Body of pancreas (tissue), 4 donors: ENCODE measurements at regions not wholly inside any gene's neighbourhood (a gene's known extent, or its start where the extent isn't known, plus 50 kb on each side); places are given as distances from the start of the nearest gene placed in this dataset.

Experiments used
- ATAC-seq: fragments of 150-250 bp; one replicate; pipeline ENCODE4 v1.9.1; 2016
- DNase-seq, 4 donors: peaks; one replicate each; pipeline ENCODE4 v3.0.0-alpha.2; 2019
- H3K27ac ChIP-seq, 4 donors: fragments of 200-600 bp; sonication (generic); 1 replicate in 3 of 4; 2 replicates in 1 of 4; pipeline versions ENCODE4 v1.5.1 to v1.6.1; 2016 to 2019; ENCODE audit warnings: mild to moderate bottlenecking in 1 of 4, mixed read lengths in 1 of 4, moderate library complexity in 1 of 4
- H3K27me3 ChIP-seq, 2 donors: fragments of 200-600 bp; sonication (generic); one replicate each; pipeline ENCODE4 v1.6.0; 2016; ENCODE audit warnings: mild to moderate bottlenecking in 1 of 2
- H3K36me3 ChIP-seq, 2 donors: fragments of 200-600 bp; sonication (generic); replicated peaks in 1 of 2; 2 replicates each; pipeline ENCODE4 v1.5.1; 2016; ENCODE audit warnings: low read depth in 2 of 2; ENCODE audit not compliant: insufficient read depth in 1 of 2
- H3K4me1 ChIP-seq: fragments of 200-600 bp; sonication (generic); one replicate; pipeline ENCODE4 v1.6.0; 2016
- H3K4me3 ChIP-seq, 2 donors: fragments of 200-600 bp; sonication (generic); 1 replicate in 1 of 2; 2 replicates in 1 of 2; pipeline ENCODE4 v1.5.1; 2016 to 2019
- H3K9me3 ChIP-seq, 3 donors: fragments of 200-600 bp; sonication (generic); 1 replicate in 2 of 3; 2 replicates in 1 of 3; pipeline ENCODE4 v1.5.1; 2016
- POLR2A ChIP-seq, 3 donors: fragments of 450-650 bp; IDR thresholded peaks; one replicate each; pipeline ENCODE4 v1.6.1; 2016; ENCODE audit warnings: antibody characterized with exemption in 3 of 3, mild to moderate bottlenecking in 2 of 3
- WGBS, 2 donors: methylation state at CpG; one replicate each; pipeline ENCODE4 v1.1.5; 2017; 5-methylcytosine and 5-hydroxymethylcytosine counted together
- intact Hi-C: fragments of 100-400 bp; cut with DNase I; formaldehyde crosslinking; loops from one replicate; pipeline ENCODE4 v1.15.1; 2023
- TF ChIP-seq, protein P1 (sequence below), 7 experiments: fragments of 450-650 bp in 4 of 7; fragments of 200-600 bp in 3 of 7; sonication (generic) in 3 of 7; IDR thresholded peaks; one replicate each; pipeline ENCODE4 v1.5.1; 2016 to 2019; ENCODE audit warnings: antibody characterized with exemption in 7 of 7

DNA sequence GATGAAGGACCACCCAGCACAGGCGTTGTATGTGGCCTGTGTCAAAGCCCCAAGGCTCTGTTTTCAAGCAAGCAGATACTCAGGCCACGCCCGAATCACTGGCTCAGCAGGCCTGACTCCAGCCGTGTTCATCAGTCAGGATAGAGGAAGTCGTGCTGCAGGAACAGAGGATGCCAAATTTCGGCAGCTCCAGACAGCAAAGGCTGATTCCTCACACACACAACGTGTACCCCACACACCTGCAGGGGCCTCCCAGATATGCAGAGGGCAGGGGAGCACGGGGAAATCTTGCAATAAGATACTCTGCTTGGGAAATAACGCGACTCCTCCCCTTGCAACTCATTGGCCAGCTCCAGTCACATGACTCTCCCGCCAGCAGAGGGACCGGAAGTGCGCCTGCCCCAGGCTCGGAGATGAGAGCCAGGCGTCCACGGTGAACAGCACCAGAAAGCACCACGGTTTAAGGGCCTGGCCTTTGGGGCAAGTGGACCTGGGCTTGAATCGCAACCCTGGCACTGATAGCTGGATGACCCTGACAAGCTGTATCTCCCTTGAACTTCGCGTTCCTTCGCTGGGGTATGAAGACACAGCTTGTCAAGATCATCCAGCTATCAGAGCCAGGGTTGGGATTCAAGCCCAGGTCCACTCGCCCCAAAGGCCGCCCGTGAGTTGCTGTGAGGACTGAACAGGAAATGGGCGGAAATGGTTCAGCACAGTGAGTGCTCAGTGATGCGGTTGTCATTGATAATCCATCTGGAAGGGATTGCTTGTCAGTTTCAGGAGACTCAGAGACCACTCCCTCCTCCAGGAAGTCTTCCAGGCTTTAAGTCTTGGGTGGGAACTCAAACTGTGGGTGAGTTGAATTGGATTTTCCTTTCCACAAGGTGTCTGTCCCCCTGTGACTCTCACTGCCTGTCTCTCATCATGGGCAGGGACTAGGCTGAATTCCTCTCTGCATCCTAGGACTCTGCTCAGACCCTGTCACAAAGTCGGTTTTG lies 88.5 kb downstream of the MYEOV start:
- TF ChIP-seq, protein P1, sequence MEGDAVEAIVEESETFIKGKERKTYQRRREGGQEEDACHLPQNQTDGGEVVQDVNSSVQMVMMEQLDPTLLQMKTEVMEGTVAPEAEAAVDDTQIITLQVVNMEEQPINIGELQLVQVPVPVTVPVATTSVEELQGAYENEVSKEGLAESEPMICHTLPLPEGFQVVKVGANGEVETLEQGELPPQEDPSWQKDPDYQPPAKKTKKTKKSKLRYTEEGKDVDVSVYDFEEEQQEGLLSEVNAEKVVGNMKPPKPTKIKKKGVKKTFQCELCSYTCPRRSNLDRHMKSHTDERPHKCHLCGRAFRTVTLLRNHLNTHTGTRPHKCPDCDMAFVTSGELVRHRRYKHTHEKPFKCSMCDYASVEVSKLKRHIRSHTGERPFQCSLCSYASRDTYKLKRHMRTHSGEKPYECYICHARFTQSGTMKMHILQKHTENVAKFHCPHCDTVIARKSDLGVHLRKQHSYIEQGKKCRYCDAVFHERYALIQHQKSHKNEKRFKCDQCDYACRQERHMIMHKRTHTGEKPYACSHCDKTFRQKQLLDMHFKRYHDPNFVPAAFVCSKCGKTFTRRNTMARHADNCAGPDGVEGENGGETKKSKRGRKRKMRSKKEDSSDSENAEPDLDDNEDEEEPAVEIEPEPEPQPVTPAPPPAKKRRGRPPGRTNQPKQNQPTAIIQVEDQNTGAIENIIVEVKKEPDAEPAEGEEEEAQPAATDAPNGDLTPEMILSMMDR (IDR thresholded peaks at IDR 0.05) = no peak
- no peak overlapping the region for H3K27ac ChIP-seq
- 85 to 97% methylated on average over 11 to 27 of the region's 27 CpGs for WGBS, 2 donors
- no peaks in the 10 kb centered on the region for H3K9me3 ChIP-seq
- no peaks in the 10 kb centered on the region for H3K27me3 ChIP-seq
- ATAC-seq (peak; percentile 45), DNase-seq (peak in 3 of 4 donors; percentile 12 to 34 (median 29))
- H3K4me3 ChIP-seq = no peak overlapping the region
- H3K4me1 ChIP-seq = no peaks in the 10 kb centered on the region
- intact Hi-C loops = no loop called here
- H3K36me3 ChIP-seq = no peaks in the 10 kb centered on the region

DNA sequence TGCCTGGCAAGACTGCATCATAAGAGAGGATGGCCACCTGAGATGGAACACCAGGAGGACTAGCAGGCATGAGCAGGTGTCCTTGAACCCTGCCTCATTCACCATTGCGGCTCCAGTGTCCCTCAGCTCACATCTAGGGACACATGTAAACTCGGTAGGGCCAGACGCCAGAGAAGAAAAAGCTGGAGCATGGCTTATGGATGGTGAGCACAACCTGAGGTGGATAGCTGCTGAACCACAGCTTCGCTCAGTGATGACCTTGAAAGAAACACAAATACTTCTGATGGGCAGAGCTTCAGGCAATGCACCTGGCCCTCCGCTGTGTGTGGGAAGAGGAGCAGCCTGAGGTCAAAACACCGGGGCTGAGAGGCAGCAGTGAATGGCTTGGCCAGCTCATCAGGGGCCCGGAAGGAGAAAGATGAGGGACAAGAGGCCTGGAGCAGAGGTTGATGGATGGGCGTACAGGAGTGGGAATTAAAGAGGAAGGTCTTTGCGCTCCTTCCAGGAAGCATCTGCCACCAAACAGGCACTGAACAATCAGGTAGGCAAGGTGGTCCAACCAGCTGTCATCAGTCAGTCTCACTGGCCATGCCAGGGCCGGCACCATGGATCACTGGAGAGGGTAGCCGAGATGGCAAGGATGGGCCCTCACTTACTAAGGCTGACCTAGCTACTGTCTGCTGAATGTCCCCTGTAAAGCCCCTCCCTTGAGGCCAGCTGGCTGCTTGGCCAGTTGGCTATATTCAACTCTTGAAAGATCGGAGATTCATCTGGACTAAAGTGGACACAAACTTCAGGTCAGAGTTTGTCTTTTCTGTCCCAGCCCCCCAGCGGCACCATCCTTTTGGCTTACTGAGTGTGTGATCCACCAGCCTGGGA lies 89.7 kb downstream of the MYEOV start:
- TF ChIP-seq, protein P1 (IDR thresholded peaks at IDR 0.05) = no peak
- TF ChIP-seq POLR2A (IDR thresholded peaks at IDR 0.05) = no peak
- WGBS, 2 donors = 70 to 74% methylated on average over 12 to 13 of the region's 13 CpGs
- intact Hi-C loops = no loop called here
- Histone ChIP-seq H3K36me3 (no peaks in the 10 kb centered on the region), H3K4me1 (no peaks in the 10 kb centered on the region), H3K27me3 (no peaks in the 10 kb centered on the region), H3K4me3 (no peak overlapping the region), H3K9me3 (peaks cover 0 to 3% (median 2%) of the 10 kb centered on the region in 3 donors), H3K27ac (no peak overlapping the region)
- ATAC-seq (no peak), DNase-seq (no peak)

GRCh38 chr11:69384251-69385143 lies 90.5 kb downstream of the MYEOV start:
- no peaks in the 10 kb centered on the region for H3K4me1 ChIP-seq
- H3K36me3 ChIP-seq = no peaks in the 10 kb centered on the region
- no peak overlapping the region for H3K27ac ChIP-seq
- no peaks in the 10 kb centered on the region for H3K27me3 ChIP-seq
- intact Hi-C loops = no loop called here
- peaks cover 0 to 5% (median 3%) of the 10 kb centered on the region in 3 donors for H3K9me3 ChIP-seq
- DNase-seq (no peak), ATAC-seq (no peak)
- 84 to 87% methylated on average over 27 to 31 of the region's 31 CpGs for WGBS, 2 donors
- no peak overlapping the region for H3K4me3 ChIP-seq
- TF ChIP-seq POLR2A (IDR thresholded peaks at IDR 0.05) = no peak
- TF ChIP-seq, protein P1 (IDR thresholded peaks at IDR 0.05) = no peak

GRCh38 chr11:69385144-69385820 lies 91.3 kb downstream of the MYEOV start:
- 91 to 94% methylated on average over 5 to 6 of the region's 6 CpGs for WGBS, 2 donors
- DNase-seq = no peak

More at GRCh38 chr11:69385144-69385820, 91.3 kb downstream of the MYEOV start:
- ATAC-seq = no peak
- Histone ChIP-seq H3K4me1 (no peaks in the 10 kb centered on the region), H3K4me3 (no peak overlapping the region), H3K36me3 (no peaks in the 10 kb centered on the region), H3K9me3 (peaks cover 0 to 5% (median 3%) of the 10 kb centered on the region in 3 donors), H3K27me3 (no peaks in the 10 kb centered on the region), H3K27ac (no peak overlapping the region)
- no peak for TF ChIP-seq POLR2A (IDR thresholded peaks at IDR 0.05)
- TF ChIP-seq, protein P1 (IDR thresholded peaks at IDR 0.05) = no peak
- intact Hi-C loops = no loop called here
